Esophagus squamous epithelium (tissue), 4 donors: ENCODE measurements at regions not wholly inside any gene's neighbourhood (a gene's known extent, or its start where the extent isn't known, plus 50 kb on each side); places are given as distances from the start of the nearest gene placed in this dataset.
"Not testable (repeated sequence)": the region's sequence is repeated elsewhere in the genome, so short reads cannot be mapped to it uniquely, and the experiment has no call there.

Experiments
- CTCF ChIP-seq, 6 experiments: fragments of 450-650 bp in 4 of 6; fragments of 200-600 bp in 2 of 6; sonication (generic) in 2 of 6; IDR thresholded peaks; one replicate each; pipeline ENCODE4 v1.5.1; 2016 to 2019; ENCODE audit warnings: antibody characterized with exemption in 6 of 6, mild to moderate bottlenecking in 4 of 6, moderate library complexity in 4 of 6
- POLR2A ChIP-seq, 4 donors: fragments of 450-650 bp; IDR thresholded peaks; one replicate each; pipeline ENCODE4 v1.6.1; 2017; ENCODE audit warnings: antibody characterized with exemption in 4 of 4, mild to moderate bottlenecking in 4 of 4, moderate library complexity in 3 of 4

- not testable (repeated sequence) for TF ChIP-seq CTCF, POLR2A (IDR thresholded peaks at IDR 0.05)
Measured at GRCh38 chr7:75254238-75254637, 141.2 kb upstream of the TRIM73 start.
